WTC11 (cell line): ENCODE measurements at regions not wholly inside any gene's neighbourhood (a gene's known extent, or its start where the extent isn't known, plus 50 kb on each side); places are given as distances from the start of the nearest gene placed in this dataset.

Source experiments
- ARID4B ChIP-seq: sonication (generic); formaldehyde crosslinking; IDR thresholded peaks from 2 replicates; pipeline ENCODE4 v1.8.0; 2023; ENCODE audit warnings: missing genetic modification reagents, mild to moderate bottlenecking, borderline replicate concordance
- E2F1 ChIP-seq: sonication (generic); formaldehyde crosslinking; IDR thresholded peaks from 2 replicates; pipeline ENCODE4 v1.8.0; 2022; ENCODE audit warnings: mild to moderate bottlenecking, missing genetic modification reagents
- E2F4 ChIP-seq: sonication (generic); formaldehyde crosslinking; IDR thresholded peaks from 2 replicates; pipeline ENCODE4 v1.8.1; 2022; ENCODE audit warnings: low read depth, mild to moderate bottlenecking, moderate library complexity, missing genetic modification reagents, borderline replicate concordance
- GRHL2 ChIP-seq: fragments of 250-450 bp; sonication (Bioruptor Pico); IDR thresholded peaks from 2 replicates; pipeline ENCODE4 v1.8.0; 2022; ENCODE audit warnings: mild to moderate bottlenecking, moderate library complexity; ENCODE audit not compliant: insufficient replicate concordance, severe bottlenecking
- JUN ChIP-seq: sonication (generic); formaldehyde crosslinking; IDR thresholded peaks from 2 replicates; pipeline ENCODE4 v1.8.0; 2023; ENCODE audit warnings: mild to moderate bottlenecking, missing genetic modification reagents
- ZBTB43 ChIP-seq: sonication (generic); formaldehyde crosslinking; IDR thresholded peaks from 2 replicates; pipeline ENCODE4 v1.8.1; 2023; ENCODE audit warnings: mild to moderate bottlenecking, missing genetic modification reagents
- ZNF232 ChIP-seq: sonication (generic); formaldehyde crosslinking; IDR thresholded peaks from 2 replicates; pipeline ENCODE4 v1.8.0; 2022; ENCODE audit warnings: mild to moderate bottlenecking, missing genetic modification reagents
- ZNF416 ChIP-seq: fragments of 250-450 bp; sonication (Bioruptor Pico); IDR thresholded peaks from 2 replicates; pipeline ENCODE4 v1.9.0; 2021; ENCODE audit warnings: mild to moderate bottlenecking, inconsistent platforms
- TF ChIP-seq, protein P1 (sequence below): sonication (generic); formaldehyde crosslinking; IDR thresholded peaks from 2 replicates; pipeline ENCODE4 v1.8.1; 2022; ENCODE audit warnings: low read depth, missing genetic modification reagents, borderline replicate concordance
- TF ChIP-seq, protein P2 (sequence below): fragments of 200-600 bp; IDR thresholded peaks from 2 replicates; pipeline ENCODE4 v1.8.0; 2022; ENCODE audit warnings: antibody characterized with exemption
- TF ChIP-seq, protein P3 (sequence below): fragments of 250-450 bp; sonication (Bioruptor Pico); IDR thresholded peaks from 2 replicates; pipeline ENCODE4 v1.9.0; 2021; ENCODE audit warnings: mild to moderate bottlenecking

- TF ChIP-seq JUN (CRISPR knock-in tag) (no peak), ZNF232 (CRISPR knock-in tag) (no peak), ARID4B (CRISPR knock-in tag) (no peak), ZNF416 (CRISPR knock-in tag) (no peak), E2F4 (CRISPR knock-in tag) (no peak), E2F1 (CRISPR knock-in tag) (no peak), ZBTB43 (no peak), GRHL2 (no peak)
- TF ChIP-seq, protein P1, sequence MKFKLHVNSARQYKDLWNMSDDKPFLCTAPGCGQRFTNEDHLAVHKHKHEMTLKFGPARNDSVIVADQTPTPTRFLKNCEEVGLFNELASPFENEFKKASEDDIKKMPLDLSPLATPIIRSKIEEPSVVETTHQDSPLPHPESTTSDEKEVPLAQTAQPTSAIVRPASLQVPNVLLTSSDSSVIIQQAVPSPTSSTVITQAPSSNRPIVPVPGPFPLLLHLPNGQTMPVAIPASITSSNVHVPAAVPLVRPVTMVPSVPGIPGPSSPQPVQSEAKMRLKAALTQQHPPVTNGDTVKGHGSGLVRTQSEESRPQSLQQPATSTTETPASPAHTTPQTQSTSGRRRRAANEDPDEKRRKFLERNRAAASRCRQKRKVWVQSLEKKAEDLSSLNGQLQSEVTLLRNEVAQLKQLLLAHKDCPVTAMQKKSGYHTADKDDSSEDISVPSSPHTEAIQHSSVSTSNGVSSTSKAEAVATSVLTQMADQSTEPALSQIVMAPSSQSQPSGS (CRISPR knock-in tag) = no peak
- TF ChIP-seq, protein P2, sequence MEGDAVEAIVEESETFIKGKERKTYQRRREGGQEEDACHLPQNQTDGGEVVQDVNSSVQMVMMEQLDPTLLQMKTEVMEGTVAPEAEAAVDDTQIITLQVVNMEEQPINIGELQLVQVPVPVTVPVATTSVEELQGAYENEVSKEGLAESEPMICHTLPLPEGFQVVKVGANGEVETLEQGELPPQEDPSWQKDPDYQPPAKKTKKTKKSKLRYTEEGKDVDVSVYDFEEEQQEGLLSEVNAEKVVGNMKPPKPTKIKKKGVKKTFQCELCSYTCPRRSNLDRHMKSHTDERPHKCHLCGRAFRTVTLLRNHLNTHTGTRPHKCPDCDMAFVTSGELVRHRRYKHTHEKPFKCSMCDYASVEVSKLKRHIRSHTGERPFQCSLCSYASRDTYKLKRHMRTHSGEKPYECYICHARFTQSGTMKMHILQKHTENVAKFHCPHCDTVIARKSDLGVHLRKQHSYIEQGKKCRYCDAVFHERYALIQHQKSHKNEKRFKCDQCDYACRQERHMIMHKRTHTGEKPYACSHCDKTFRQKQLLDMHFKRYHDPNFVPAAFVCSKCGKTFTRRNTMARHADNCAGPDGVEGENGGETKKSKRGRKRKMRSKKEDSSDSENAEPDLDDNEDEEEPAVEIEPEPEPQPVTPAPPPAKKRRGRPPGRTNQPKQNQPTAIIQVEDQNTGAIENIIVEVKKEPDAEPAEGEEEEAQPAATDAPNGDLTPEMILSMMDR = no peak
- TF ChIP-seq, protein P3, sequence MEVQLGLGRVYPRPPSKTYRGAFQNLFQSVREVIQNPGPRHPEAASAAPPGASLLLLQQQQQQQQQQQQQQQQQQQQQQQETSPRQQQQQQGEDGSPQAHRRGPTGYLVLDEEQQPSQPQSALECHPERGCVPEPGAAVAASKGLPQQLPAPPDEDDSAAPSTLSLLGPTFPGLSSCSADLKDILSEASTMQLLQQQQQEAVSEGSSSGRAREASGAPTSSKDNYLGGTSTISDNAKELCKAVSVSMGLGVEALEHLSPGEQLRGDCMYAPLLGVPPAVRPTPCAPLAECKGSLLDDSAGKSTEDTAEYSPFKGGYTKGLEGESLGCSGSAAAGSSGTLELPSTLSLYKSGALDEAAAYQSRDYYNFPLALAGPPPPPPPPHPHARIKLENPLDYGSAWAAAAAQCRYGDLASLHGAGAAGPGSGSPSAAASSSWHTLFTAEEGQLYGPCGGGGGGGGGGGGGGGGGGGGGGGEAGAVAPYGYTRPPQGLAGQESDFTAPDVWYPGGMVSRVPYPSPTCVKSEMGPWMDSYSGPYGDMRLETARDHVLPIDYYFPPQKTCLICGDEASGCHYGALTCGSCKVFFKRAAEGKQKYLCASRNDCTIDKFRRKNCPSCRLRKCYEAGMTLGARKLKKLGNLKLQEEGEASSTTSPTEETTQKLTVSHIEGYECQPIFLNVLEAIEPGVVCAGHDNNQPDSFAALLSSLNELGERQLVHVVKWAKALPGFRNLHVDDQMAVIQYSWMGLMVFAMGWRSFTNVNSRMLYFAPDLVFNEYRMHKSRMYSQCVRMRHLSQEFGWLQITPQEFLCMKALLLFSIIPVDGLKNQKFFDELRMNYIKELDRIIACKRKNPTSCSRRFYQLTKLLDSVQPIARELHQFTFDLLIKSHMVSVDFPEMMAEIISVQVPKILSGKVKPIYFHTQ (CRISPR knock-in tag) = no peak
Measured at GRCh38 chr5:38673671-38674071, 117.2 kb upstream of the LIFR start.
